ENCODE measurements at regions not wholly inside any gene's neighbourhood (a gene's known extent, or its start where the extent isn't known, plus 50 kb on each side); places are given as distances from the start of the nearest gene placed in this dataset.

DNA sequence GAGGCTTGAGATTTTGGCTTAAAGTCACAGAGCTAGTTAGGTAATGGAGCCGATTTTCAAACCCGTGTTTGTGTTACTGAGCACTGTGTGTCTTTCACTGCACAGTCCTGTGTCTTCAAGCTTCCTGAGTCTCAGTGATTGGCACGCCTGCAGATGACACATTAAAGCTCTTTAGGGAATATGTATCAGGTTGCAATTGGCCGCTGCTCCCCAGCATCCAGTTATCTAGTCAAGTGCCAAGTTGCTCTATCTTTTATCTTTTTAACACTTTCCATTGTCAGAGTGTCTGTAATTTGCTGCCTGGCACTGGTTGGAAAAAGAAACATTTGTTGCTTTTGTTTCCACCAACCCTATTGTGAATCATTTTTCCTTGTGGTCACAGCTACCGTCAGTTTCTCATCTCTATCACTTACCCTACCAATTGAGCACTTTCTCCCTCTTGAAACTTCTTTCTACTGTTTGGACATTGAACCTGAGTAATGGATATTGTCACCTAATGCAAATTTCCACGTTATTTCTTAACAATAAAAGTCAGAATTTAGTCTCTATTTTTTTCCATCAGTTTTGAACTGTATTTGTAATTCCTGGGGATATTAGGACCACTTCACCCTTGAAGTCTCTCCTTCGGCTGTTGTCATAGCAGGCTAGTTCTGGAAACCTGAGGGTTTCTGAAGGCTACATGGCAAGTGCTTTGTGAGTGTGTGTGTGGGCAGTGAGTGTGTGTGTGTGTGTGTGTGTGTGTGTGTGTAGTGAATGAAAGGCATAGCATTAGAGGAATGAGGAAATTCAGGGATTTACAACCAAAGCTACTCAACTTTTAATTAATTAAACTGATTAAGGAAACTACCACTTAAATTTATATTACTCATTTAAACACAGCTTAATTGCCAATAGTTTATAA, 274.3 kb downstream of the ISL1 start:
- TF ChIP-seq YY1 (IDR thresholded peaks at IDR 0.05; ENCODE audit: insufficient read depth, insufficient read length) (no peak), SUZ12 (IDR thresholded peaks at IDR 0.05; ENCODE audit: extremely low read depth, insufficient read depth, insufficient read length) (no peak)
